ENCODE measurements at regions not wholly inside any gene's neighbourhood (a gene's known extent, or its start where the extent isn't known, plus 50 kb on each side); places are given as distances from the start of the nearest gene placed in this dataset.

DNA sequence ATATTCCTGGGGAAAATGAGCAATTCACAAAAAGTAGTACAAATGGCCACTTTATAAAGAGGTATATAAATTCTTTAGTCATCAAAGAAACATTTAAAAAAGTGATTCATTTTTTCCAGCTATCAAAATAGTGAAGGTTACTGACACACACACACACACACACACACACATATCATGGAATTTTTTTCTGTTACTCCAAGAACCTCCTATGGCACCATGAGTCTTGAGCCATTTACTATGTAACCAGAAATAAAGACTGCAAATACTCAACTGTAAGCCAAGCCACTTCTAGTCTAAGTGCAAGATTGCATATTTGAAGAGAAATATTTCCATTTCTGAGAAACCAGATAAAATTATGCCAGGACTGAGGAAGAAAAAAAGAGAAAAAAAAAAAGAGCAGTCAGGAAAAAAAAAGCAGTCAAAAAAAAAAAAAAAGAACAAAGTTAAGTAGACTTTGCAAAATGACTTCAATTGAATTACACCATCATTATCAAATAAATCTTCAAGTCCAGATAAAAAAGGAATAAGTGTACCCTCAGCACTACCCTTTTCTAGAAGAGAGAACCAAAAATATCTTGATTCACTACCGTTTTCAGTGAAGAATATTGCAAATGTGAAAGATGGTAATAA is 275.7 kb downstream of the DAD1 start:
- TF ChIP-seq, protein P1, sequence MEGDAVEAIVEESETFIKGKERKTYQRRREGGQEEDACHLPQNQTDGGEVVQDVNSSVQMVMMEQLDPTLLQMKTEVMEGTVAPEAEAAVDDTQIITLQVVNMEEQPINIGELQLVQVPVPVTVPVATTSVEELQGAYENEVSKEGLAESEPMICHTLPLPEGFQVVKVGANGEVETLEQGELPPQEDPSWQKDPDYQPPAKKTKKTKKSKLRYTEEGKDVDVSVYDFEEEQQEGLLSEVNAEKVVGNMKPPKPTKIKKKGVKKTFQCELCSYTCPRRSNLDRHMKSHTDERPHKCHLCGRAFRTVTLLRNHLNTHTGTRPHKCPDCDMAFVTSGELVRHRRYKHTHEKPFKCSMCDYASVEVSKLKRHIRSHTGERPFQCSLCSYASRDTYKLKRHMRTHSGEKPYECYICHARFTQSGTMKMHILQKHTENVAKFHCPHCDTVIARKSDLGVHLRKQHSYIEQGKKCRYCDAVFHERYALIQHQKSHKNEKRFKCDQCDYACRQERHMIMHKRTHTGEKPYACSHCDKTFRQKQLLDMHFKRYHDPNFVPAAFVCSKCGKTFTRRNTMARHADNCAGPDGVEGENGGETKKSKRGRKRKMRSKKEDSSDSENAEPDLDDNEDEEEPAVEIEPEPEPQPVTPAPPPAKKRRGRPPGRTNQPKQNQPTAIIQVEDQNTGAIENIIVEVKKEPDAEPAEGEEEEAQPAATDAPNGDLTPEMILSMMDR (IDR thresholded peaks at IDR 0.05), result no peak
- TF ChIP-seq POLR2A (IDR thresholded peaks at IDR 0.05), result no peak
